Kidney glomerular epithelial cell (primary cell): ENCODE measurements at regions not wholly inside any gene's neighbourhood (a gene's known extent, or its start where the extent isn't known, plus 50 kb on each side); places are given as distances from the start of the nearest gene placed in this dataset.
A peak's percentile ranks its signal among the peaks of the same experiment; 100 is the strongest.

ENCODE experiments used
- DNase-seq: peaks from one replicate; lab custom pipeline; 2025; lab: John Stamatoyannopoulos, UW

DNA sequence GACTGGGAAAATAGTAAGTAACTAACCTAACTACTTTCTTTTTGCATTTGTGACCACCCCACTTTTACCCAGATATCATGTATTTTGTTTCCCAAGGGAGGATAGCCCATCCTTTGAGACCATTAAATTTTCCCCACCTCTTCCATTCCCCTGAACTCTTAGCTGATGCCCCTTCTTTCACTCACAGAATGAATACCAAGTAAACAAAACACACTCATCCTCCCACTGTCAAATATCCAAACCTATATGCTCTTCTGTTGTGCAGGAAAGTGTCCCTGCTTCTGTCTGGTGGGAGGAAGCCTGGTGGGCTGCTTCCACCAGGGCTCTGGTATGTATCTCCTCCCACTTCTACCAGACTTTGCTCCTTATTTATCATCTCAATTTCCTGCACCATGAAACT lies 64.6 kb upstream of the PARD3B start:
- DNase-seq = no peak

DNA sequence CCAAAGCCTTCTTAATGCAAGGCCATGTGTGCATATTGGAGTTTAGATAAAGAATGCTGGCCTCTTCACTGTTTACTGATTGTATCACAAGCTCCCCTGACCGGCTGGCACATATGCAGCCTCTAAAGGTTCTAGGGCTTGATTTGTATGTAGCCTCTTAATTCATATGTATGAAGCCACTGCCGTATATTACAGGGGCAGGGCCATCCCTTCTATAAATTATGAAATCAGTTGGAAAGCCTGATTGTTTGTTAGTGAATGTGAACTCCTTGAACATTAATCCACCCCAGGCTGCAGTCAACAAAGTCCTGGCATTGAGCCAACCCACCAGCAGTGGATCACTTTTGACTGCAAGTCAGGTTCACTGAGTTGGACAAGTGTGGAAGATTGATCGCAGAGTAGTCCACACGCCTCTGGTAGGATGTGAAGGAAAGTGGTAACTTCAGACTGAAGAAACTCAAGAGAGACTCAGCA lies 61.6 kb upstream of the PARD3B start:
- peak; percentile 12 for DNase-seq

DNA sequence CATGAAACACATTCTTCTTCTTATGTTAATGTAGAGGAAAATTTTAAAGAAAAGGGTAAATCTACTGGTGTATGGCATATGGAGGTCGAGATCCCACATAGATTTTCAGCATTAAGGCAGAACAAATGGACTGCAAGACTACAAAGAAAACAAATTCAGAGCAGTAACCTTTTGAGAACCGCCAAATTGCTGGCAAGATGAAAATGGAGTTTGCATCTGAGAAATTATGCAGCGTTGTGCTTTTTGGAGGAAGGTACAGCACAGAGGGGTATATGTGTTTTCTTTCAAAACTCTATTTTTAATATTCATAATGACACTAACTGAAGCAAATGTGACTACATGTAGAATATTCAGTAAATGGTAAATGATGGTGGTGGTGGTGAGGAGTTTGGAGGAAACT lies 59.0 kb upstream of the PARD3B start:
- no peak for DNase-seq

DNA sequence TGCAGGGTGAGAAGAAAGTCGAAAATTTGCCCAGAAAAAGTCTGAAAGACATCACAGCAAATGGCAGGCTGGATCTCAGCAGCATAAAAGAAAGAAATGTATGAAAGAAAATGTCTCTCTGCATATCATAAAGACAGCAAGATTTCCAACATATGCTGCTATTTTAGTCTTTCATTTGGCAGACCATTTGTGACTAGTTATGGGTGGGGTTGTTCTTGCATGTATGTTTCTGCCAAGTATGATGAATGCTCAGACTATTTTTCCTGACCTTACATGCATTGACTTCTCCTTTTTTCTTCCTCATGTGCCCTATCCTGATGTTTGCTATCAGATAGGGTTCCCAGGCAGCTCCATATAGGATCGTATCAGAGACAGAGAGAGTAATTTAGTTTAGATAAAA lies 58.5 kb upstream of the PARD3B start:
- no peak for DNase-seq

DNA sequence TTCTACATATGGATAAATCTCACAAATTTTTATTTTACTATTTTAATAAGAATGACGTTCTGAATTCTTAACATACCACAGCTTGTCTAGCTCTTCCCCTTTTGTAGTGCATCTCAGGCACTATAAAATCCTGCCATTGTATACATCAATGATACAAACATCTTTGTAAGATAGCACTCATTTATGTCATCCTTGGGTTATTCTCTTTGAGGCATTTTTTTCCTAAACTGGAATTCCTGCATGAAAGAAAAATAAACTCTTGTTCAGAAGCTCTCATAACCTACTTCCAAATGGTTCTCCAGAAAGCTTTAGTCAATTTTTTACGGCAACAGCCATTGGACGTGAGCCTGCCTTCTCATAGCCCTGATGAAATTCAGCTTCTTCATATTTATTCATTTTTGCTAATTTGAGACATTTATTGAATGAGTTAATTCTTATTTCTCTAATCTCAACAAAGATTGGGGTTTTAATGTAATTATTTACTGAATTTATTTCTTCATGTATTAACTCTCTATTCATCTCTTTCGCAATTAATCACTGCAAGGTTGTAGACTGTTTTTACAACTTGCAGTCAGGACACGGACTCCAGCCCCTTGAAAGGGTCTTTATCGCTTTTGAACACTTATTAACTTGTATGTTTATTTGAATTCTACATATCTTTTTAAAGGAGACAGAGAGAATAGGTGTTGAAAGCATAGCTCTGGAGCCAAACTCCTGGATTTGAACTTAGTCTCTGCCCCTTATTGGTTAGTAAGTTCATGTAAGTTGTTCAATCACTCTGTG lies 57.6 kb upstream of the PARD3B start:
- DNase-seq = no peak

DNA sequence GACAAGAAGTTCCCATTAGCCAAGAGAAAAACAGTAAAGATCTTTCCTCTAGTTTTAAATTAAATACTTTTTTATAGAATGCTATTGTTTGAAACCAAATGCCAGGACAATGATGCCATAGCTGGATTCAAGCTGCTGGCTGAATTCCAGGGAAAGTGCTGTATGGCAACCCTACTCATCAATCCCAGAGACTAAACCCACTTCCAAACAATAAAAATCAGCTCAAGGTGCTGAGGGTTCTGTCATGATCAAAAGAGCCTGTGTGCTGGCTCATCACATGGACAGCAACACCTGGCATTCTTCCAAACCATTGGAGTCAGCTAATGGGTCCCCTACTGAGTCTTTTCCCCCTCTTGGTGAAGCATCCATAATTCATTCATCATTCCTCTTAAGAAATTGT lies 53.7 kb upstream of the PARD3B start:
- peak; percentile 83 for DNase-seq

DNA sequence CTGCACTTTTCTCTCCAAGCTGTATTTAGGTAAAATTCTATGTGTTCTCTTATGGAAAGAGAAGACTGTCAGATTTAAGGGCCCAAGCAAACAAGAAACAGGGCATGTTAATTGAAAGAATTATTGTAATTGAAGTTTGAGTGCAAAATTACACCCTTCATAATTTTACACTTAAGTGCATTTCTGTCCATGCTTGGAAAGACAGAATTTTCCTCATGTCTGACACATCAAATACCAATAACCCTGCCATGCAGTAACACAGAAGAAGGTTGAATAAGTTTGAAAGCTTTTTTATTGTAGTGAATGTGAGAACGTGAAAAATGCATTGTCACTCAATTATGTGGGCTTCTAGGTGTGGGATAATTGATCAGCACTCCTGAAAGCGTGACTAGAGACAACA lies 52.9 kb upstream of the PARD3B start:
- peak; percentile 58 for DNase-seq

DNA sequence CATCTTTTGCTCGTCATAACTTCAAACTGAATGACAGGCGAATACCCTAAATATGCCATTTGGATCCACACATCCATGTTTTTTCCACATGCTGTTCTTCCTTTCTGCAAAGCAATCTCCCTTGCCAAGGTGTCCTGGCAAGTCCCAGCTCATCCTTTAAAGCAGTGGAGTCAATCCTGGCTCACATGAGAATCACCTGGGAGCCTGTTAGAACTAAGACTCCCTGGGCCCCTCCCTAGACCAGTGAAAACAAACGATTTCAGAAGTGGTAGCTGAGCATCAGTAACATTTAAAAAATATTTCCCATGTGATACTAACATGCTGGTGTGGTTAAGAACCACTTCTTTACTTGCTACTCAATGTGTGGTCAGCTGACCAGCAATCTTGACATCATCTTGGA lies 50.6 kb upstream of the PARD3B start:
- DNase-seq = no peak

DNA sequence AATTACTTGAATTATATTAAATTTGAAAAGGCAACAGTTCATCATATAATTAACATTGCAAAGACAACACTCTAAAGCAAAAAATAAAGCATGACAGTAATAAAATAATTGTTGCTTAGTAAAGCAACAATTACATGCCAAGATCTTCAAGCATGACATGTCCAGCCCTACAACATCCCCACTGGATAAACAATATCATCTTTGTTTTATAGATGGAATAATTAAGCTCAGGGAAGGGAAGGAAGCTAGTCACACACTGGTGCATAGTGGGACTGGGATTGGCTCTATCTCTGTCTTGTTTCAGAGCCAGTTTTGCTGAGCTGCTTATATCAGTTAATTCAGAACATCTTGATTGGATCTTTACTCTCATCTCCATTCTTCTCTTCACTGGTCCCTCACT lies 49.9 kb upstream of the PARD3B start:
- no peak for DNase-seq
